SK-N-SH (cell line): ENCODE measurements at regions not wholly inside any gene's neighbourhood (a gene's known extent, or its start where the extent isn't known, plus 50 kb on each side); places are given as distances from the start of the nearest gene placed in this dataset.

ENCODE experiments used
- CTCF ChIA-PET: fragments of 300-600, 350-600 bp; formaldehyde crosslinking; extraction: SDS; loops from one replicate; lab custom pipeline; 2021; lab: Yijun Ruan, JAX
- POLR2A ChIA-PET: fragments of 350-600 bp; sonication (Branson Sonifier 250); formaldehyde crosslinking; extraction: SDS; loops from one replicate; lab custom pipeline; 2020; ENCODE audit warnings: antibody characterized with exemption, inconsistent platforms; lab: Yijun Ruan, JAX
- DNase-seq: peaks from one replicate; pipeline ENCODE4 v3.0.0; 2012
- H2AFZ ChIP-seq: fragments of 200-600 bp; sonication (generic); 2 replicates; pipeline ENCODE4 v1.8.1; 2016; ENCODE audit warnings: antibody characterized with exemption, mild to moderate bottlenecking, low read depth
- H3F3A ChIP-seq: fragments of 200-600 bp; sonication (generic); replicated peaks from 2 replicates; pipeline ENCODE3; 2016; ENCODE audit warnings: antibody characterized with exemption, mild to moderate bottlenecking; ENCODE audit not compliant: insufficient read depth
- H3K27ac ChIP-seq, 2 experiments: fragments of 200-500 bp in 1 of 2; fragments of 200-600 bp in 1 of 2; sonication (Bioruptor generic) in 1 of 2; sonication (generic), shearing (Covaris generic) in 1 of 2; 2 replicates each; pipeline versions ENCODE4 v1.5.1 to v1.6.1; 2014 to 2016; ENCODE audit warnings: low read depth in 2 of 2, inconsistent platforms in 1 of 2, low read length in 1 of 2, mild to moderate bottlenecking in 1 of 2, mixed read lengths in 1 of 2
- H3K27me3 ChIP-seq: fragments of 200-600 bp; sonication (generic), shearing (Covaris generic); 2 replicates; pipeline ENCODE4 v1.6.1; 2016; ENCODE audit warnings: mixed run types; ENCODE audit not compliant: insufficient read depth
- H3K36me3 ChIP-seq, 2 experiments: fragments of 200-500 bp in 1 of 2; fragments of 200-600 bp in 1 of 2; sonication (Bioruptor generic) in 1 of 2; sonication (generic) in 1 of 2; replicated peaks in 1 of 2; 2 replicates each; pipeline versions ENCODE3 to v1.5.1; 2014 to 2016; ENCODE audit warnings: low read length in 1 of 2, mild to moderate bottlenecking in 1 of 2; ENCODE audit not compliant: insufficient read depth in 2 of 2, control insufficient read depth in 1 of 2
- H3K4me1 ChIP-seq, 2 experiments: fragments of 200-500 bp in 1 of 2; fragments of 200-600 bp in 1 of 2; sonication (Bioruptor generic) in 1 of 2; sonication (generic), shearing (Covaris generic) in 1 of 2; 2 replicates each; pipeline versions ENCODE4 v1.5.1 to v1.6.1; 2014 to 2016; ENCODE audit warnings: low read depth in 1 of 2, low read length in 1 of 2, mixed run types in 1 of 2; ENCODE audit not compliant: insufficient read depth in 2 of 2, control insufficient read depth in 1 of 2
- H3K4me2 ChIP-seq: fragments of 200-600 bp; sonication (generic), shearing (Covaris generic); 2 replicates; pipeline ENCODE4 v1.6.1; 2017; ENCODE audit warnings: mixed run types
- H3K4me3 ChIP-seq, 2 experiments: fragments of 200-500 bp in 1 of 2; fragments of 200-600 bp in 1 of 2; sonication (Bioruptor generic) in 1 of 2; sonication (generic), shearing (Covaris generic) in 1 of 2; 2 replicates each; pipeline versions ENCODE4 v1.5.1 to v1.8.1; 2014 to 2016; ENCODE audit warnings: low read depth in 2 of 2, inconsistent platforms in 1 of 2, low read length in 1 of 2, mild to moderate bottlenecking in 1 of 2, mixed read lengths in 1 of 2, moderate library complexity in 1 of 2
- H3K79me2 ChIP-seq: fragments of 200-600 bp; sonication (generic); 2 replicates; pipeline ENCODE4 v1.8.1; 2017; ENCODE audit warnings: mild to moderate bottlenecking; ENCODE audit not compliant: insufficient read depth
- H3K9ac ChIP-seq: fragments of 200-600 bp; sonication (generic); 2 replicates; pipeline ENCODE4 v1.6.1; 2017; ENCODE audit warnings: mixed run types
- H3K9me2 ChIP-seq: fragments of 200-600 bp; sonication (generic); 2 replicates; pipeline ENCODE4 v1.6.1; 2017; ENCODE audit warnings: mixed run types
- H3K9me3 ChIP-seq: fragments of 200-600 bp; sonication (generic); 2 replicates; pipeline ENCODE4 v1.6.1; 2017; ENCODE audit warnings: mixed run types, mild to moderate bottlenecking, moderate library complexity
- H4K20me1 ChIP-seq: fragments of 200-600 bp; sonication (generic); 2 replicates; pipeline ENCODE4 v1.6.1; 2017; ENCODE audit warnings: mild to moderate bottlenecking, mixed run types; ENCODE audit not compliant: insufficient read depth
- CTCF ChIP-seq: fragments of 200-600 bp; sonication (generic); IDR thresholded peaks from 2 replicates; pipeline ENCODE4 v1.6.1; 2017; ENCODE audit warnings: antibody characterized with exemption, mild to moderate bottlenecking, moderate library complexity
- FOSL2 ChIP-seq: IDR thresholded peaks from 2 replicates; pipeline ENCODE4 v1.4.0; 2012; ENCODE audit warnings: low read depth, mild to moderate bottlenecking, moderate library complexity, borderline replicate concordance
- FOXJ3 ChIP-seq: sonication (generic); formaldehyde crosslinking; IDR thresholded peaks from 2 replicates; pipeline ENCODE4 v1.5.1; 2020; ENCODE audit warnings: mild to moderate bottlenecking, missing genetic modification reagents
- FOXM1 ChIP-seq: IDR thresholded peaks from 2 replicates; pipeline ENCODE4 v1.4.0; 2012; ENCODE audit warnings: low read depth, mild to moderate bottlenecking
- GATA2 ChIP-seq: sonication (generic); formaldehyde crosslinking; IDR thresholded peaks from 2 replicates; pipeline ENCODE4 v1.5.0; 2020; ENCODE audit warnings: mild to moderate bottlenecking, missing genetic modification reagents
- IRF3 ChIP-seq: fragments of 150-350 bp; IDR thresholded peaks from 2 replicates; pipeline ENCODE4 v1.6.1; 2016; ENCODE audit warnings: mild to moderate bottlenecking, low read depth, low read length
- JUND ChIP-seq: IDR thresholded peaks from 2 replicates; pipeline ENCODE4 v1.4.0; 2012
- MEF2A ChIP-seq: IDR thresholded peaks from 2 replicates; pipeline ENCODE4 v1.4.0; 2012; ENCODE audit warnings: low read depth, borderline replicate concordance
- SMC3 ChIP-seq: IDR thresholded peaks from 2 replicates; pipeline ENCODE4 v1.6.1; 2012; ENCODE audit warnings: low read depth, low read length, improper control_type of control experiment
- YY1 ChIP-seq: IDR thresholded peaks from 2 replicates; pipeline ENCODE4 v1.4.0; 2012; ENCODE audit warnings: low read depth, mild to moderate bottlenecking
- TF ChIP-seq, protein P1 (sequence below): IDR thresholded peaks from 2 replicates; pipeline ENCODE4 v1.4.0; 2012; ENCODE audit warnings: low read depth, borderline replicate concordance
- TF ChIP-seq, protein P2 (sequence below): IDR thresholded peaks from 2 replicates; pipeline ENCODE4 v1.4.0; 2012; ENCODE audit warnings: low read depth
- TF ChIP-seq, protein P3 (sequence below): IDR thresholded peaks from 2 replicates; pipeline ENCODE4; 2012
- TF ChIP-seq, protein P4 (sequence below): IDR thresholded peaks from 2 replicates; pipeline ENCODE4 v1.4.0; 2012; ENCODE audit warnings: low read depth, borderline replicate concordance

DNA sequence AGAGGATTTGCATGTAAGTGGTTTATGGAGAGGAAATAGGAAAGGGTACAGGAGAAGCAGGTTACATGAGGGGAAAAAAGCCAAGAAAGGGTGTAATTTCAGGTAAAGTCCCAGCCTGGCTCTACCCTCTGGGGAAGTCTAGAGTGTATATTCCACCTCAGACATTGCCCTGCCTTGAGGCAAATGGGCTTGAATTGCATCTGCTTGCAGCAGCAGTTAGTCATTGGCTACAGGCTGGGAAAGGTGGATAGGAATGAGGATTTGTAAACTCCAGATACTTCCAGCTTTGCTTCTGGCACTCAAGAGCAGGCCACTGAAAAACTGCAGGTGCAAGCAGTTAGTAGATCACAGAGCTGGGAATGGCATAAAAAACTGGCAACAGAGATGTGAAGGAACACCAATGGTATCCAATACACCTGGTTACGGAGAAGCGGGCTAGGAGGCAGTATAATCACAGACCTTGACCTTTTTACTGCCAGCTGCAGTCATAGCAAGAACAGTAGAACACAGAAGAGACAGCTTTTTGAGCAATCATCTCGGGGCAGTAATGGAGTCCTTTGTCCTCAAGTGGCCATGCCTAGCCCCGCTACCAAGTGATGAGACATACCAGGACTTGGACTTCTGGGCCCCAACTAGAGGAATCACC is 226.9 kb upstream of the NRIP1 start (continued):
- TF ChIP-seq, protein P1, sequence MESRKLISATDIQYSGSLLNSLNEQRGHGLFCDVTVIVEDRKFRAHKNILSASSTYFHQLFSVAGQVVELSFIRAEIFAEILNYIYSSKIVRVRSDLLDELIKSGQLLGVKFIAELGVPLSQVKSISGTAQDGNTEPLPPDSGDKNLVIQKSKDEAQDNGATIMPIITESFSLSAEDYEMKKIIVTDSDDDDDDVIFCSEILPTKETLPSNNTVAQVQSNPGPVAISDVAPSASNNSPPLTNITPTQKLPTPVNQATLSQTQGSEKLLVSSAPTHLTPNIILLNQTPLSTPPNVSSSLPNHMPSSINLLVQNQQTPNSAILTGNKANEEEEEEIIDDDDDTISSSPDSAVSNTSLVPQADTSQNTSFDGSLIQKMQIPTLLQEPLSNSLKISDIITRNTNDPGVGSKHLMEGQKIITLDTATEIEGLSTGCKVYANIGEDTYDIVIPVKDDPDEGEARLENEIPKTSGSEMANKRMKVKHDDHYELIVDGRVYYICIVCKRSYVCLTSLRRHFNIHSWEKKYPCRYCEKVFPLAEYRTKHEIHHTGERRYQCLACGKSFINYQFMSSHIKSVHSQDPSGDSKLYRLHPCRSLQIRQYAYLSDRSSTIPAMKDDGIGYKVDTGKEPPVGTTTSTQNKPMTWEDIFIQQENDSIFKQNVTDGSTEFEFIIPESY: no peak
- no peak for TF ChIP-seq GATA2 (CRISPR knock-in tag)
- TF ChIP-seq, protein P2, sequence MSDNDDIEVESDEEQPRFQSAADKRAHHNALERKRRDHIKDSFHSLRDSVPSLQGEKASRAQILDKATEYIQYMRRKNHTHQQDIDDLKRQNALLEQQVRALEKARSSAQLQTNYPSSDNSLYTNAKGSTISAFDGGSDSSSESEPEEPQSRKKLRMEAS: no peak

- no peaks in the 10 kb centered on the region; a peak in 1 of 4 replicates for H3K4me1 ChIP-seq
- ChIA-PET POLR2A (no interaction called here), CTCF (no interaction called here)
- no peaks in the 10 kb centered on the region for H3K36me3 ChIP-seq
- no peaks in the 10 kb centered on the region for H3K79me2 ChIP-seq
- no peak overlapping the region for H3K9ac ChIP-seq
- H3K27ac ChIP-seq: no peak overlapping the region
- H2AFZ ChIP-seq: no peak overlapping the region
- no peak for DNase-seq
- H4K20me1 ChIP-seq: no peaks in the 10 kb centered on the region
- H3K4me3 ChIP-seq: no peak overlapping the region
- TF ChIP-seq MEF2A: no peak
- TF ChIP-seq CTCF: no peak
- TF ChIP-seq, protein P3, sequence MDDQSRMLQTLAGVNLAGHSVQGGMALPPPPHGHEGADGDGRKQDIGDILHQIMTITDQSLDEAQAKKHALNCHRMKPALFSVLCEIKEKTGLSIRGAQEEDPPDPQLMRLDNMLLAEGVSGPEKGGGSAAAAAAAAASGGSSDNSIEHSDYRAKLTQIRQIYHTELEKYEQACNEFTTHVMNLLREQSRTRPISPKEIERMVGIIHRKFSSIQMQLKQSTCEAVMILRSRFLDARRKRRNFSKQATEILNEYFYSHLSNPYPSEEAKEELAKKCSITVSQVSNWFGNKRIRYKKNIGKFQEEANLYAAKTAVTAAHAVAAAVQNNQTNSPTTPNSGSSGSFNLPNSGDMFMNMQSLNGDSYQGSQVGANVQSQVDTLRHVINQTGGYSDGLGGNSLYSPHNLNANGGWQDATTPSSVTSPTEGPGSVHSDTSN: no peak
- TF ChIP-seq, protein P1: no peak
- TF ChIP-seq FOXJ3 (CRISPR knock-in tag): no peak
- TF ChIP-seq, protein P2: no peak
- no peak for TF ChIP-seq SMC3
- no peak for TF ChIP-seq IRF3
- no peak for TF ChIP-seq YY1
- peak; percentile 6; the same call in 1 of the 2 replicates for TF ChIP-seq FOSL2
- no peak for TF ChIP-seq FOXM1
- TF ChIP-seq JUND: peak; percentile 20; the same call in 1 of the 2 replicates
- TF ChIP-seq, protein P4, sequence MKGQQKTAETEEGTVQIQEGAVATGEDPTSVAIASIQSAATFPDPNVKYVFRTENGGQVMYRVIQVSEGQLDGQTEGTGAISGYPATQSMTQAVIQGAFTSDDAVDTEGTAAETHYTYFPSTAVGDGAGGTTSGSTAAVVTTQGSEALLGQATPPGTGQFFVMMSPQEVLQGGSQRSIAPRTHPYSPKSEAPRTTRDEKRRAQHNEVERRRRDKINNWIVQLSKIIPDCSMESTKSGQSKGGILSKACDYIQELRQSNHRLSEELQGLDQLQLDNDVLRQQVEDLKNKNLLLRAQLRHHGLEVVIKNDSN: no peak
- peaks cover 4% of the 10 kb centered on the region for H3F3A ChIP-seq
- no peaks in the 10 kb centered on the region for H3K9me2 ChIP-seq
- peaks cover 9% of the 10 kb centered on the region; the same call in 1 of the 2 replicates for H3K27me3 ChIP-seq
- H3K4me2 ChIP-seq: no peak overlapping the region
- no peaks in the 10 kb centered on the region for H3K9me3 ChIP-seq
These were observed 228.4 kb upstream of the NRIP1 start for GRCh38 chr21:15293240-15293639.
